GM12878 (cell line): ENCODE measurements at regions not wholly inside any gene's neighbourhood (a gene's known extent, or its start where the extent isn't known, plus 50 kb on each side); places are given as distances from the start of the nearest gene placed in this dataset.

ENCODE experiments used
- ATAC-seq: fragments of 200-7000 bp; cut with Tn5 transposase; 3 replicates; pipeline ENCODE4 v1.9.1; 2020; ENCODE audit warnings: mild to moderate bottlenecking, moderate library complexity
- BruUV-seq: library from RNA; stranded (reverse); fragments of 400-500 nt; replicated peaks from 2 replicates; lab custom pipeline; 2021; lab: Mats Ljungman, UMichigan
- CTCF ChIA-PET: fragments of 300-600 bp; sonication (Branson Sonifier 250); formaldehyde crosslinking; extraction: SDS; loops from one replicate; lab custom pipeline; 2021; ENCODE audit warnings: inconsistent platforms; lab: Yijun Ruan, JAX
- POLR2A ChIA-PET: fragments of 350-600 bp; formaldehyde crosslinking; extraction: SDS; loops from one replicate; lab custom pipeline; 2021; ENCODE audit warnings: inconsistent platforms; lab: Charles Lee
- RAD21 ChIA-PET: fragments of 300-600 bp; sonication (Branson Sonifier 250); formaldehyde crosslinking; loops from one replicate; lab custom pipeline; 2023; ENCODE audit warnings: antibody characterized with exemption; ENCODE audit not compliant: unreplicated experiment; lab: Charles Lee
- SMC1A ChIA-PET: fragments of 300-600 bp; sonication (Branson Sonifier 250); formaldehyde crosslinking; loops from one replicate; lab custom pipeline; 2023; ENCODE audit not compliant: unreplicated experiment, uncharacterized antibody; lab: Charles Lee
- DNase-seq: peaks from one replicate; pipeline ENCODE4 v3.0.0-alpha.2; 2011; ENCODE audit warnings: low read depth, low spot score
- FAIRE-seq: peaks from 3 replicates; lab custom pipeline; 2011; peaks lifted over from hg19 to GRCh38; lab: Jason Lieb, UNC
- H2AFZ ChIP-seq: 2 replicates; pipeline ENCODE4 v1.6.0; 2011; ENCODE audit warnings: low read depth, low read length, control low read depth; ENCODE audit not compliant: control insufficient read depth
- H3K27ac ChIP-seq: 2 replicates; pipeline ENCODE4 v1.5.1; 2011; ENCODE audit warnings: control low read depth; ENCODE audit not compliant: control insufficient read depth, insufficient read depth
- H3K27me3 ChIP-seq, 2 experiments: replicated peaks in 1 of 2; 2 replicates each; pipeline versions ENCODE4 v1.6.0 to v1.6.1; 2011; ENCODE audit warnings: low read length in 1 of 2; ENCODE audit not compliant: control insufficient read depth in 2 of 2, insufficient read depth in 2 of 2
- H3K36me3 ChIP-seq, 2 experiments: 2 replicates each; pipeline ENCODE4 v1.5.1; 2011; ENCODE audit warnings: low read length in 1 of 2; ENCODE audit not compliant: control insufficient read depth in 2 of 2, insufficient read depth in 2 of 2
- H3K4me1 ChIP-seq: 2 replicates; pipeline ENCODE4 v1.6.1; 2011; ENCODE audit warnings: mild to moderate bottlenecking, low read length, moderate library complexity, mixed read lengths; ENCODE audit not compliant: control insufficient read depth, insufficient read depth
- H3K4me2 ChIP-seq: 2 replicates; pipeline ENCODE4 v1.6.0; 2011; ENCODE audit warnings: control low read depth; ENCODE audit not compliant: control insufficient read depth, insufficient read depth
- H3K4me3 ChIP-seq: fragments of 200-600 bp; sonication (generic); 2 replicates; pipeline ENCODE4 v1.5.1; 2016
- H3K79me2 ChIP-seq: 2 replicates; pipeline ENCODE4 v1.6.0; 2011; ENCODE audit warnings: low read length; ENCODE audit not compliant: control insufficient read depth, insufficient read depth
- H3K9ac ChIP-seq: 2 replicates; pipeline ENCODE4 v1.8.0; 2011; ENCODE audit warnings: low read length, control low read depth, mixed read lengths; ENCODE audit not compliant: control insufficient read depth, insufficient read depth
- H3K9me3 ChIP-seq: replicated peaks from 3 replicates; pipeline ENCODE4 v1.5.1; 2011; ENCODE audit warnings: mild to moderate bottlenecking, low read length; ENCODE audit not compliant: control insufficient read depth, insufficient read depth
- H4K20me1 ChIP-seq: 2 replicates; pipeline ENCODE4 v1.6.0; 2011; ENCODE audit not compliant: control insufficient read depth, insufficient read depth
- CBFB ChIP-seq: IDR thresholded peaks from 2 replicates; pipeline ENCODE4 v1.6.1; 2016; ENCODE audit warnings: antibody characterized with exemption, low read depth
- CREM ChIP-seq: IDR thresholded peaks from 2 replicates; pipeline ENCODE4 v1.6.1; 2014; ENCODE audit warnings: antibody characterized with exemption, low read depth
- IKZF2 ChIP-seq, 2 experiments: fragments of 450-650 bp; IDR thresholded peaks; 2 replicates each; pipeline ENCODE4 v1.6.1; 2017; ENCODE audit warnings: mild to moderate bottlenecking in 2 of 2, moderate library complexity in 2 of 2
- IRF4 ChIP-seq: IDR thresholded peaks from 2 replicates; pipeline ENCODE4 v1.6.1; 2011; ENCODE audit warnings: low read depth, low read length
- NRF1 ChIP-seq: conservative IDR thresholded peaks from 2 replicates; pipeline ENCODE4 v1.6.1; 2011; ENCODE audit warnings: mild to moderate bottlenecking, low read depth, low read length, improper control_type of control experiment
- POLR2AphosphoS5 ChIP-seq: IDR thresholded peaks from 2 replicates; pipeline ENCODE4 v1.6.1; 2011; ENCODE audit warnings: mild to moderate bottlenecking, low read length, inconsistent platforms
- SMC3 ChIP-seq: IDR thresholded peaks from 2 replicates; pipeline ENCODE4 v1.6.1; 2011; ENCODE audit warnings: low read length, improper control_type of control experiment, borderline replicate concordance
- WRNIP1 ChIP-seq: IDR thresholded peaks from 2 replicates; pipeline ENCODE4 v1.6.1; 2011; ENCODE audit warnings: low read depth, low read length, improper control_type of control experiment, borderline replicate concordance
- ZNF24 ChIP-seq: fragments of 450-650 bp; IDR thresholded peaks from 2 replicates; pipeline ENCODE4 v1.6.1; 2017; ENCODE audit warnings: antibody characterized with exemption, mild to moderate bottlenecking
- ZNF687 ChIP-seq: fragments of 450-650 bp; IDR thresholded peaks from 2 replicates; pipeline ENCODE4 v1.6.1; 2017; ENCODE audit warnings: mild to moderate bottlenecking, moderate library complexity
- WGBS: methylation state at CpG from one replicate; pipeline ENCODE4 v1.1.6; 2016; ENCODE audit warnings: low lambda C conversion rate; ENCODE audit not compliant: insufficient replicate concordance, insufficient coverage; ENCODE audit errors: missing lambda C conversion rate; 5-methylcytosine and 5-hydroxymethylcytosine counted together
- in situ Hi-C: fragments of 300-500 bp; cut with MboI; formaldehyde crosslinking; loops from 9 replicates; pipeline ENCODE4 v1.14.3; 2018; ENCODE audit warnings: mixed read lengths
- intact Hi-C: fragments of 100-400 bp; cut with micrococcal nuclease; formaldehyde crosslinking; loops from one replicate; pipeline ENCODE4 v1.14.2; 2022; ENCODE audit not compliant: unreplicated experiment
- TF ChIP-seq, protein P1 (sequence below): IDR thresholded peaks from 2 replicates; pipeline ENCODE4 v1.6.1; 2011; ENCODE audit warnings: borderline replicate concordance, low read depth, mild to moderate bottlenecking, moderate library complexity, low read length; ENCODE audit not compliant: insufficient read depth, poor library complexity, severe bottlenecking
- TF ChIP-seq, protein P2 (sequence below): fragments of 450-650 bp; IDR thresholded peaks from 2 replicates; pipeline ENCODE4 v1.6.1; 2016; ENCODE audit warnings: mild to moderate bottlenecking

- CTCF ChIA-PET: no interaction called here
- H3K27ac ChIP-seq: no peak overlapping the region
- no peaks in the 10 kb centered on the region for H3K27me3 ChIP-seq
- no peak overlapping the region for H2AFZ ChIP-seq
- no peak for FAIRE-seq
- DNase-seq: no peak
- RAD21 ChIA-PET: no interaction called here
- 4% methylated on average over 5 of the region's 5 CpGs for WGBS
- H3K79me2 ChIP-seq: no peaks in the 10 kb centered on the region
- POLR2A ChIA-PET: no interaction called here
- H3K4me2 ChIP-seq: no peak overlapping the region
- H3K4me3 ChIP-seq: no peak overlapping the region
- no peak for ATAC-seq
- no TSS peak for BruUV-seq
- TF ChIP-seq IRF4: no peak
- TF ChIP-seq POLR2AphosphoS5: no peak
- TF ChIP-seq, protein P1, sequence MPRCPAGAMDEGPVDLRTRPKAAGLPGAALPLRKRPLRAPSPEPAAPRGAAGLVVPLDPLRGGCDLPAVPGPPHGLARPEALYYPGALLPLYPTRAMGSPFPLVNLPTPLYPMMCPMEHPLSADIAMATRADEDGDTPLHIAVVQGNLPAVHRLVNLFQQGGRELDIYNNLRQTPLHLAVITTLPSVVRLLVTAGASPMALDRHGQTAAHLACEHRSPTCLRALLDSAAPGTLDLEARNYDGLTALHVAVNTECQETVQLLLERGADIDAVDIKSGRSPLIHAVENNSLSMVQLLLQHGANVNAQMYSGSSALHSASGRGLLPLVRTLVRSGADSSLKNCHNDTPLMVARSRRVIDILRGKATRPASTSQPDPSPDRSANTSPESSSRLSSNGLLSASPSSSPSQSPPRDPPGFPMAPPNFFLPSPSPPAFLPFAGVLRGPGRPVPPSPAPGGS: peak; percentile 83
- in situ Hi-C loops: no loop called here
- SMC1A ChIA-PET: no interaction called here
- no peaks in the 10 kb centered on the region for H3K36me3 ChIP-seq
- H3K9ac ChIP-seq: no peak overlapping the region
- H3K4me1 ChIP-seq: no peaks in the 10 kb centered on the region
- no peaks in the 10 kb centered on the region for H4K20me1 ChIP-seq
- intact Hi-C loops: no loop called here
- no peaks in the 10 kb centered on the region for H3K9me3 ChIP-seq
Measured at GRCh38 chr10:2048337-2048973, 311.1 kb upstream of the ADARB2 start.

GRCh38 chr10:2047679-2048078, 310.4 kb upstream of the ADARB2 start:
- Histone ChIP-seq H2AFZ (no peak overlapping the region), H3K36me3 (no peaks in the 10 kb centered on the region), H3K27me3 (no peaks in the 10 kb centered on the region), H3K27ac (no peak overlapping the region), H3K9me3 (no peaks in the 10 kb centered on the region), H3K4me2 (no peak overlapping the region), H3K9ac (no peak overlapping the region), H3K79me2 (no peaks in the 10 kb centered on the region), H3K4me3 (no peak overlapping the region), H3K4me1 (no peaks in the 10 kb centered on the region), H4K20me1 (no peaks in the 10 kb centered on the region)
- no TSS peak for BruUV-seq
- ChIA-PET RAD21 (no interaction called here), POLR2A (no interaction called here), CTCF (no interaction called here), SMC1A (no interaction called here)
- DNase-seq (no peak), ATAC-seq (no peak), FAIRE-seq (no peak)
- 53% methylated on average over 3 of the region's 3 CpGs for WGBS
- intact Hi-C loops: no loop called here
- in situ Hi-C loops: no loop called here
- no peak for TF ChIP-seq CREM
- TF ChIP-seq NRF1: no peak
- TF ChIP-seq, protein P2, sequence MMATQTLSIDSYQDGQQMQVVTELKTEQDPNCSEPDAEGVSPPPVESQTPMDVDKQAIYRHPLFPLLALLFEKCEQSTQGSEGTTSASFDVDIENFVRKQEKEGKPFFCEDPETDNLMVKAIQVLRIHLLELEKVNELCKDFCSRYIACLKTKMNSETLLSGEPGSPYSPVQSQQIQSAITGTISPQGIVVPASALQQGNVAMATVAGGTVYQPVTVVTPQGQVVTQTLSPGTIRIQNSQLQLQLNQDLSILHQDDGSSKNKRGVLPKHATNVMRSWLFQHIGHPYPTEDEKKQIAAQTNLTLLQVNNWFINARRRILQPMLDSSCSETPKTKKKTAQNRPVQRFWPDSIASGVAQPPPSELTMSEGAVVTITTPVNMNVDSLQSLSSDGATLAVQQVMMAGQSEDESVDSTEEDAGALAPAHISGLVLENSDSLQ: no peak
- TF ChIP-seq IKZF2 (IDR thresholded peaks at IDR 0.05): no peak
- no peak for TF ChIP-seq SMC3
- no peak for TF ChIP-seq ZNF687
- TF ChIP-seq WRNIP1: no peak
- TF ChIP-seq ZNF24: no peak
- no peak for TF ChIP-seq CBFB
